ENCODE measurements at regions not wholly inside any gene's neighbourhood (a gene's known extent, or its start where the extent isn't known, plus 50 kb on each side); places are given as distances from the start of the nearest gene placed in this dataset.
"Not testable (repeated sequence)": the region's sequence is repeated elsewhere in the genome, so short reads cannot be mapped to it uniquely, and the experiment has no call there.

DNA sequence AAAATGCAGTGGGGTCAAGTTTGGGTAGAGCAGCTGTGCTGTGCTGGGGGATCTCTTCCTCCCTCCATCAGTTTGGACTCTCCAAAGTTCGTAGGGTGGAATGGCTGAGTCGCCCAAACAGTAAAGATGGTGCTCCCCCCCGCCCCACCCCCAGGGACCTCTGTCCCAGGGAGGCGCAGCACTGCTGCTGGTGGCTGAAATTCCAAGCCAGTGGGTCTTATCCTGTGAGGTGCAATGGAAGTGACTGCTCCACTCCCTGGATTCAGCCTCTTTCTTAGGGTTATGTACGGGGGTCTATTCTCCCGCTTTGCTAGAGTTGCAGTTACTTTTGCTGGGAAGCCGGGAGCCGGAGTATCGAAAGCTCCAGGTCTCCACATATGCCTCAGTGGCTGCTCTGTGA is 97.5 kb upstream of the CTAGE1 start:
- Mint-ChIP-seq H3K36me3 (ENCODE audit: low read depth) (no peaks in the 10 kb centered on the region), H3K27me3 (peaks cover 3% of the 10 kb centered on the region), H3K9me3 (no peaks in the 10 kb centered on the region), H3K4me1 (ENCODE audit: low read depth) (no peaks in the 10 kb centered on the region), H3K4me3 (no peak overlapping the region), H3K27ac (no peak overlapping the region)
- DNase-seq, result no peak

- Mint-ChIP-seq H3K27me3 (peaks cover 6% of the 10 kb centered on the region), H3K4me3 (no peak overlapping the region), H3K36me3 (ENCODE audit: low read depth) (no peaks in the 10 kb centered on the region), H3K9me3 (no peaks in the 10 kb centered on the region), H3K4me1 (ENCODE audit: low read depth) (no peaks in the 10 kb centered on the region), H3K27ac (no peak overlapping the region)
- no peak for DNase-seq
Measured at GRCh38 chr18:22517356-22517755, 99.6 kb upstream of the CTAGE1 start.

DNA sequence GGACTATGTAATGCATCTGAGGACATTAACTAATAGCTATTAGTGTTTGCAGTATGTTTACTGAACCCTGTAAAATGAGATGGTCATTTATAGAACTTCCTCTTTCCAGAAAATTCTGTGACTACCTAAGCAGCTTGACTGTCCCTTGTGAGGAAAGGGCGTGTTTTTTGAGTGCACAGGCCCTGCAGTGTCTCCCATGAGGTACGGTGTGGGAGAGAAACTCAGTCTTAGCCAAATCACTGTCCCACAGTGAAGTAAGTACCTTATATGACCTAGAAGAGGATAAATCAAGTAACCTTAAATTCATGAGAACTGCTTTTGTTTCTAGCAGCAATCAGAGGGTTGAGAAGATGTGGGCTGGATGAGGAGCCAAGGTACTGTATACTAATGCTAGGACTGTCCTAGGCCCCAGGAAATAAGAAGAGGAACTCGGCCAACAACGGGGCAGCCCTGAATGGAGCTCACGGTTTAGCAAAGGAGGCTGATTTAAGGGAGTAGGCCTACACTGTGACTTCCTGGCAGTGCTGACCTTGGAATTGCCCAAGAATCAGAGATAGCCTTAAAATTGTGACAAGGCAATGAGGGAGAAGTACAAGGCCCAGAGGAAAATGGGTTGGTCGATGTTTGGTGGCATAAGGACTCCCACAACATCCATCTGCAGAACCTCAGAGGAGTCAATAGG is 103.5 kb upstream of the CTAGE1 start:
- no peaks in the 10 kb centered on the region for H3K36me3 Mint-ChIP-seq (ENCODE audit: low read depth)
- H3K4me1 Mint-ChIP-seq (ENCODE audit: low read depth), result no peaks in the 10 kb centered on the region
- H3K27ac Mint-ChIP-seq, result no peak overlapping the region
- peaks cover 2% of the 10 kb centered on the region for H3K9me3 Mint-ChIP-seq
- no peak overlapping the region for H3K4me3 Mint-ChIP-seq
- no peak for DNase-seq
- H3K27me3 Mint-ChIP-seq, result peaks cover 3% of the 10 kb centered on the region

- Mint-ChIP-seq H3K27ac (no peak overlapping the region), H3K27me3 (peaks cover 8% of the 10 kb centered on the region), H3K9me3 (peaks cover 4% of the 10 kb centered on the region), H3K4me1 (ENCODE audit: low read depth) (no peaks in the 10 kb centered on the region), H3K36me3 (ENCODE audit: low read depth) (no peaks in the 10 kb centered on the region), H3K4me3 (no peak overlapping the region)
- DNase-seq, result no peak
Measured at GRCh38 chr18:22523481-22523880, 105.8 kb upstream of the CTAGE1 start.

DNA sequence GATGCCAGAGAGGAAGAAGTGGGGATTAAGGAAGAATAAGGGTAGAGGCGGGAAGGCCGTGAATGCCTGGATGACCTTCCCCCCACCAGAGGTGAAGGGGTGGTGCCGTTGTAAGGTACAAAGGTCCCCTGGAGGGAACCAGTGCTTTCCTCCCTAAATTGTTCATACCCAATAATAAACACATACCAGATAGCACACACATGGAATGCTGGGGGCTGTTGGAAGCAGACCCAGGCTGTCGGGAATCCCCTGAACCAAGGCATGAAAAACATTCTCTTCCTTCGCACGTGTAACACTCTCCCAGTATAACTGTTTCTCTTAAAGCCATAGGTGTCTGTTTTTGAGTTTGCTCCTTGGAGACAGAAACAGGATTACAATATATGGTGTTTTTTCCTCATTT is 107.1 kb upstream of the CTAGE1 start:
- Mint-ChIP-seq H3K4me1 (ENCODE audit: low read depth) (no peaks in the 10 kb centered on the region), H3K27me3 (peaks cover 10% of the 10 kb centered on the region), H3K9me3 (peaks cover 4% of the 10 kb centered on the region), H3K4me3 (no peak overlapping the region), H3K27ac (no peak overlapping the region), H3K36me3 (ENCODE audit: low read depth) (no peaks in the 10 kb centered on the region)
- no peak for DNase-seq

DNA sequence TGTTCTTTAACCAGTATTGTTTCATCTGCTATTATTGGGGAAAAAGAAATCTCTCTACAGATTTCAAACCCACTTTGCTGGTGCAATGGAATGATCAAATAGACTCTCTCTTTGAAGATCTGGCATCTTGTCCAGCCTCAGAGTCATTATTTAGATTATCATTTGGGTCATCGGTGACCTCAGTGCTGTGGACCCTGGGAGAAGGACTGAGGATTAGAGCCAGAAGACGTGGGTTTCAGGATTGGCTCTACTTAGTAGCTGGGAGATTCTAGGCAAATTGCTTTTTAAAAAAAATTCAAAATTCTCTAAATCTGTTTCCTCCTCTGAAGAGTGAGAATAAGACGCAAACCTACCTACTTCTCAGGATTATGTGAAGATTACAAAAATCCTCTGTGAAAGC is 107.6 kb upstream of the CTAGE1 start:
- Mint-ChIP-seq H3K27ac (no peak overlapping the region), H3K4me1 (ENCODE audit: low read depth) (no peaks in the 10 kb centered on the region), H3K36me3 (ENCODE audit: low read depth) (no peaks in the 10 kb centered on the region), H3K27me3 (peaks cover 10% of the 10 kb centered on the region), H3K9me3 (peaks cover 4% of the 10 kb centered on the region), H3K4me3 (no peak overlapping the region)
- DNase-seq, result no peak

GRCh38 chr18:22525883-22526282 is 108.2 kb upstream of the CTAGE1 start:
- no peak for DNase-seq
- Mint-ChIP-seq H3K9me3 (peaks cover 4% of the 10 kb centered on the region), H3K4me1 (ENCODE audit: low read depth) (no peaks in the 10 kb centered on the region), H3K27ac (no peak overlapping the region), H3K4me3 (no peak overlapping the region), H3K27me3 (peaks cover 10% of the 10 kb centered on the region), H3K36me3 (ENCODE audit: low read depth) (no peaks in the 10 kb centered on the region)

DNA sequence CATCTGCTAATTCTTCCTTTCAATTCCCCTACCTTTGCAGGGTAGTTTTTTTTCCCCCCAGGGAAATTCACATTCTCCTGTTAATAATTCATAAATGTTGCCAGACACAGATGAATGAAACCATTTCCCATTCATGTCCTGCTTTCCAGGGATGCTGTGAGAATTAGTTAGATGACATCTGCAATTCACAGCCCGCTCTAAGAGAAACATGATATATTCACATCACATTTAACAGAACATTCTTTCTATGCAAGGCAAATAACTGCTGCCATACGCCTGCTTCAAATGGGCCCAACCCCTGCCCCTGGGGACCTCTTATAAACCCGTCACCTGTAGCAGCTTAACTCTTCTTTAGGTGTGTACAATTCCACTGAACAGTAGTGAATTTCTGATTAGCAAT is 110.6 kb upstream of the CTAGE1 start:
- DNase-seq, result no peak
- Mint-ChIP-seq H3K9me3 (peaks cover 4% of the 10 kb centered on the region), H3K4me1 (ENCODE audit: low read depth) (no peaks in the 10 kb centered on the region), H3K4me3 (no peak overlapping the region), H3K27ac (no peak overlapping the region), H3K36me3 (ENCODE audit: low read depth) (no peaks in the 10 kb centered on the region), H3K27me3 (peaks cover 7% of the 10 kb centered on the region)

GRCh38 chr18:22534706-22535105 is 117.0 kb upstream of the CTAGE1 start:
- H3K27ac Mint-ChIP-seq; H3K27me3 Mint-ChIP-seq; H3K36me3 Mint-ChIP-seq (ENCODE audit: low read depth); H3K4me3 Mint-ChIP-seq; H3K9me3 Mint-ChIP-seq; DNase-seq; H3K4me1 Mint-ChIP-seq (ENCODE audit: low read depth): not testable (repeated sequence)

DNA sequence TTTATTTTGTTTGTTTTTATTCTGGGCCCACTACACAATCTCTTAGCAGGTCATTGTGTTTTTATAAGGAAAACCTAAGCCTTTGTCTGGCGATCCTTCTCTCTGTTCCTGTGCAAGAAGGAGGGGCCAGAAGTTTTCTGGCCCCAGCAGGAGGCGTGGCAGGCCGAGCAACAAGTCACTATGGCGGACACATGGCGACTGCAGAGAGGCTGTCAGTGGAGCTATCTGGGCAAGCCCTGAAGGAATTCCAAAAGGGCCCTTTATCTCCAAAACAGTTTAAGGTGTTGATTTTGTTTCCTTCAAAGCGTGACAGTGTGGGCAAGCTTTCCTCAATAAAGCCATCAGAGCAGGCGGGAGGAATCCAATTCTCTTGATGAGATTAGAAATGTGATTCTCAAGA is 118.8 kb upstream of the CTAGE1 start:
- Mint-ChIP-seq H3K36me3 (ENCODE audit: low read depth) (no peaks in the 10 kb centered on the region), H3K9me3 (peaks cover 2% of the 10 kb centered on the region), H3K27me3 (no peaks in the 10 kb centered on the region), H3K27ac (no peak overlapping the region), H3K4me3 (no peak overlapping the region), H3K4me1 (ENCODE audit: low read depth) (no peaks in the 10 kb centered on the region)
- no peak for DNase-seq

GRCh38 chr18:22538426-22538825 is 120.7 kb upstream of the CTAGE1 start:
- no peak for DNase-seq
- Mint-ChIP-seq H3K9me3 (peaks cover 2% of the 10 kb centered on the region), H3K27me3 (no peaks in the 10 kb centered on the region), H3K27ac (no peak overlapping the region), H3K4me1 (ENCODE audit: low read depth) (no peaks in the 10 kb centered on the region), H3K36me3 (ENCODE audit: low read depth) (no peaks in the 10 kb centered on the region), H3K4me3 (no peak overlapping the region)

- Mint-ChIP-seq H3K27ac (no peak overlapping the region), H3K36me3 (ENCODE audit: low read depth) (no peaks in the 10 kb centered on the region), H3K4me1 (ENCODE audit: low read depth) (no peaks in the 10 kb centered on the region), H3K9me3 (peaks cover 2% of the 10 kb centered on the region), H3K27me3 (no peaks in the 10 kb centered on the region), H3K4me3 (no peak overlapping the region)
- no peak for DNase-seq
Measured at GRCh38 chr18:22539051-22539765, 121.5 kb upstream of the CTAGE1 start.

- Mint-ChIP-seq H3K27me3 (no peaks in the 10 kb centered on the region), H3K27ac (no peak overlapping the region), H3K4me1 (ENCODE audit: low read depth) (no peaks in the 10 kb centered on the region), H3K4me3 (no peak overlapping the region), H3K9me3 (peaks cover 2% of the 10 kb centered on the region), H3K36me3 (ENCODE audit: low read depth) (no peaks in the 10 kb centered on the region)
- DNase-seq, result no peak
Measured at GRCh38 chr18:22541232-22541631, 123.5 kb upstream of the CTAGE1 start.

GRCh38 chr18:22542406-22542835 is 124.7 kb upstream of the CTAGE1 start:
- no peak for DNase-seq
- Mint-ChIP-seq H3K27me3 (no peaks in the 10 kb centered on the region), H3K4me1 (ENCODE audit: low read depth) (no peaks in the 10 kb centered on the region), H3K36me3 (ENCODE audit: low read depth) (no peaks in the 10 kb centered on the region), H3K27ac (no peak overlapping the region), H3K9me3 (peaks cover 2% of the 10 kb centered on the region), H3K4me3 (no peak overlapping the region)

DNA sequence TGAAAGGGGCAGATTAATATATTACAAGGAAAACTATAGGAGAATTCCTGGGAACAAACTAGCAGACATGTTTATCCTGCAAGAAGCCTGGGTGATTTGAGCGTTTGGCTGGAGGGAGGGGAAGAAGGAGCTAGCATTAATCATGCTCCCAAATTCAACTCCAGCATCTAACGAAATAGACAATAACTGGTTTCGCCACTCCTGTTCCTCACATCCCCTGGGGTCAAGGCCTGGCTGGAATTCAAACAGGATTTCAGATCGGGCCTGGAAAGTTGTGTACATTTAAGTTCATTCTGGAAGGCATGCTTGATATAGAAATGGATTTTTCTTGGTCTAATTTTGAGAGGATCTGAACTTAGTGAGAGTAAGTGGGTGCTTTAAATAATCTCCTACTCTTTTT is 126.1 kb upstream of the CTAGE1 start:
- Mint-ChIP-seq H3K36me3 (ENCODE audit: low read depth) (no peaks in the 10 kb centered on the region), H3K27ac (no peak overlapping the region), H3K27me3 (no peaks in the 10 kb centered on the region), H3K4me1 (ENCODE audit: low read depth) (no peaks in the 10 kb centered on the region), H3K4me3 (no peak overlapping the region), H3K9me3 (peaks cover 2% of the 10 kb centered on the region)
- DNase-seq, result no peak

All from activated T-cell treated with anti-CD3 and anti-CD28 coated beads, Interleukin-2, amount 50 U/mL, for 24 hours (primary cell).